ENCODE measurements at regions not wholly inside any gene's neighbourhood (a gene's known extent, or its start where the extent isn't known, plus 50 kb on each side); places are given as distances from the start of the nearest gene placed in this dataset.

DNA sequence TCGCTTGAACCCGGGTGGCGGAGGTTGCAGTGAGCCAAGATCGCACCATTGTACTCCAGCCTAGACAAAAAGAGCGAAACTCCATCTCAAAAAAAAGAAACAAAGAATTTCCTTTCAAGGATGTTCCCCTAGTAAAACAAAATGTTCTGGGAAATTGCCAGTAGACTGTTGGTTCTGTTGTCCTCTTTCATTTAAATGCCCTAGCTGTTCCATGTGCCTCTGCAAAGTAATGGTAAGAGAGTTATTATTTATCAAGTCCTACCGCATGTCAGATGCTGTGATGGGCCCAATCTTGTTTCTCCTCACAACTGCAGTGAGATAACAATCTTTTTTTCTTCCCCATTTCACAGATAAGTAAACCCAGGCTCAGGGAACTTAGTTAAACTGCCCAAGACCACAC lies 254.3 kb upstream of the TPM1 start:
- TF ChIP-seq SP1 (IDR thresholded peaks at IDR 0.05) = no peak
- no peak for TF ChIP-seq RXRA (IDR thresholded peaks at IDR 0.05)
- TF ChIP-seq MAX (IDR thresholded peaks at IDR 0.05) = no peak
- no peak for DNase-seq (ENCODE audit: low spot score)
- Histone ChIP-seq H3K4me1 (ENCODE audit: control insufficient read depth in 4 of 4, insufficient read depth in 4 of 4, low read length in 3 of 4) (no peaks in the 10 kb centered on the region), H3K9me3 (ENCODE audit: control insufficient read depth in 4 of 4, low read length in 3 of 4) (no peaks in the 10 kb centered on the region), H3K9ac (ENCODE audit: low read depth in 1 of 2, low read length in 2 of 2) (no peak overlapping the region), H3K4me3 (ENCODE audit: low read depth in 1 of 3, low read length in 3 of 3) (no peak overlapping the region), H3K27me3 (ENCODE audit: control insufficient read depth in 4 of 4, insufficient read depth in 4 of 4, low read length in 3 of 4) (no peaks in the 10 kb centered on the region), H3K36me3 (ENCODE audit: control insufficient read depth in 4 of 4, insufficient read depth in 3 of 4, low read depth in 1 of 4, low read length in 3 of 4) (no peaks in the 10 kb centered on the region), H3K27ac (ENCODE audit: low read depth in 1 of 2, low read length in 2 of 2) (no peak overlapping the region)
- 89% methylated on average over 6 of the region's 6 CpGs for WGBS

- no peak for DNase-seq (ENCODE audit: low spot score)
- TF ChIP-seq ATF3 (IDR thresholded peaks at IDR 0.05) = no peak
- TF ChIP-seq HNF4G (IDR thresholded peaks at IDR 0.05) = no peak
- no peak for TF ChIP-seq GABPA (IDR thresholded peaks at IDR 0.05 in 1 of 2, conservative IDR thresholded peaks at IDR 0.05 in 1 of 2)
- no peak for TF ChIP-seq RXRA (IDR thresholded peaks at IDR 0.05)
- TF ChIP-seq NR2F2 (IDR thresholded peaks at IDR 0.05) = no peak
- no peak for TF ChIP-seq YY1 (IDR thresholded peaks at IDR 0.05)
- WGBS = 96% methylated on average over 4 of the region's 4 CpGs
- Histone ChIP-seq H3K4me3 (ENCODE audit: low read depth in 1 of 3, low read length in 3 of 3) (no peak overlapping the region), H3K4me1 (ENCODE audit: control insufficient read depth in 4 of 4, insufficient read depth in 4 of 4, low read length in 3 of 4) (no peaks in the 10 kb centered on the region), H3K9ac (ENCODE audit: low read depth in 1 of 2, low read length in 2 of 2) (no peak overlapping the region), H3K36me3 (ENCODE audit: control insufficient read depth in 4 of 4, insufficient read depth in 3 of 4, low read depth in 1 of 4, low read length in 3 of 4) (no peaks in the 10 kb centered on the region), H3K27me3 (ENCODE audit: control insufficient read depth in 4 of 4, insufficient read depth in 4 of 4, low read length in 3 of 4) (no peaks in the 10 kb centered on the region), H3K9me3 (ENCODE audit: control insufficient read depth in 4 of 4, low read length in 3 of 4) (no peaks in the 10 kb centered on the region), H3K27ac (ENCODE audit: low read depth in 1 of 2, low read length in 2 of 2) (no peak overlapping the region)
These were observed 252.0 kb upstream of the TPM1 start for GRCh38 chr15:62790546-62790945.

DNA sequence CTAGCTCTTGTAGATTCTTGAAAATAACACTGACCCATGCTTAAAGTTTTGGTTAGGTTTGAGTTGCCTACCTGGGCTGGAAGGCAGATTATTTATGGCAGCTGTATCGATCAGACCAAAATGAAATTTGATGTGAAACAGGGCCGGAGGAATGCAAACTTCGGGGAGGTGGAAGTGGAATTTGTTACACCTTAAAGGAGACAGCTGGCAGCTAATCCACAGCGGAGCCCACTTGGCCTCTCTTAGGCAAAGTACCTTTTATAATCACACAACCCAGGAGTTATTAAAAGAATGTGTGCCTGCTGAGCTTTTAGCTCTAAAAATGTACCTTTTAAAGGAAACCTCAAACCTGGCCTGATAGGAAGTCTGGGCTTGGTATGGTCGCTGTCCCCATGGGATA lies 250.9 kb upstream of the TPM1 start:
- H3K9ac ChIP-seq (ENCODE audit: low read depth in 1 of 2, low read length in 2 of 2) = no peak overlapping the region
- H3K4me1 ChIP-seq (ENCODE audit: control insufficient read depth in 4 of 4, insufficient read depth in 4 of 4, low read length in 3 of 4) = no peaks in the 10 kb centered on the region
- TF ChIP-seq SP1 (IDR thresholded peaks at IDR 0.05) (no peak), TAF1 (conservative IDR thresholded peaks at IDR 0.05) (no peak), MAX (IDR thresholded peaks at IDR 0.05) (no peak), ATF3 (IDR thresholded peaks at IDR 0.05) (no peak), CTCF (IDR thresholded peaks at IDR 0.05; ENCODE audit: low read depth, low read length, missing input control) (no peak), EGR1 (IDR thresholded peaks at IDR 0.05; ENCODE audit: low read depth in 2 of 2) (no peak), RXRA (IDR thresholded peaks at IDR 0.05) (no peak), YY1 (IDR thresholded peaks at IDR 0.05) (no peak), GABPA (IDR thresholded peaks at IDR 0.05 in 1 of 2, conservative IDR thresholded peaks at IDR 0.05 in 1 of 2) (no peak), HNF4A (conservative IDR thresholded peaks at IDR 0.05) (no peak), RAD21 (IDR thresholded peaks at IDR 0.05) (no peak), NR2F2 (IDR thresholded peaks at IDR 0.05) (no peak), FOXA1 (IDR thresholded peaks at IDR 0.05) (no peak), JUND (IDR thresholded peaks at IDR 0.05) (no peak), FOXA2 (IDR thresholded peaks at IDR 0.05) (no peak)
- TF ChIP-seq, protein P1, sequence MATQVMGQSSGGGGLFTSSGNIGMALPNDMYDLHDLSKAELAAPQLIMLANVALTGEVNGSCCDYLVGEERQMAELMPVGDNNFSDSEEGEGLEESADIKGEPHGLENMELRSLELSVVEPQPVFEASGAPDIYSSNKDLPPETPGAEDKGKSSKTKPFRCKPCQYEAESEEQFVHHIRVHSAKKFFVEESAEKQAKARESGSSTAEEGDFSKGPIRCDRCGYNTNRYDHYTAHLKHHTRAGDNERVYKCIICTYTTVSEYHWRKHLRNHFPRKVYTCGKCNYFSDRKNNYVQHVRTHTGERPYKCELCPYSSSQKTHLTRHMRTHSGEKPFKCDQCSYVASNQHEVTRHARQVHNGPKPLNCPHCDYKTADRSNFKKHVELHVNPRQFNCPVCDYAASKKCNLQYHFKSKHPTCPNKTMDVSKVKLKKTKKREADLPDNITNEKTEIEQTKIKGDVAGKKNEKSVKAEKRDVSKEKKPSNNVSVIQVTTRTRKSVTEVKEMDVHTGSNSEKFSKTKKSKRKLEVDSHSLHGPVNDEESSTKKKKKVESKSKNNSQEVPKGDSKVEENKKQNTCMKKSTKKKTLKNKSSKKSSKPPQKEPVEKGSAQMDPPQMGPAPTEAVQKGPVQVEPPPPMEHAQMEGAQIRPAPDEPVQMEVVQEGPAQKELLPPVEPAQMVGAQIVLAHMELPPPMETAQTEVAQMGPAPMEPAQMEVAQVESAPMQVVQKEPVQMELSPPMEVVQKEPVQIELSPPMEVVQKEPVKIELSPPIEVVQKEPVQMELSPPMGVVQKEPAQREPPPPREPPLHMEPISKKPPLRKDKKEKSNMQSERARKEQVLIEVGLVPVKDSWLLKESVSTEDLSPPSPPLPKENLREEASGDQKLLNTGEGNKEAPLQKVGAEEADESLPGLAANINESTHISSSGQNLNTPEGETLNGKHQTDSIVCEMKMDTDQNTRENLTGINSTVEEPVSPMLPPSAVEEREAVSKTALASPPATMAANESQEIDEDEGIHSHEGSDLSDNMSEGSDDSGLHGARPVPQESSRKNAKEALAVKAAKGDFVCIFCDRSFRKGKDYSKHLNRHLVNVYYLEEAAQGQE (IDR thresholded peaks at IDR 0.05) = no peak
- TF ChIP-seq, protein P2, sequence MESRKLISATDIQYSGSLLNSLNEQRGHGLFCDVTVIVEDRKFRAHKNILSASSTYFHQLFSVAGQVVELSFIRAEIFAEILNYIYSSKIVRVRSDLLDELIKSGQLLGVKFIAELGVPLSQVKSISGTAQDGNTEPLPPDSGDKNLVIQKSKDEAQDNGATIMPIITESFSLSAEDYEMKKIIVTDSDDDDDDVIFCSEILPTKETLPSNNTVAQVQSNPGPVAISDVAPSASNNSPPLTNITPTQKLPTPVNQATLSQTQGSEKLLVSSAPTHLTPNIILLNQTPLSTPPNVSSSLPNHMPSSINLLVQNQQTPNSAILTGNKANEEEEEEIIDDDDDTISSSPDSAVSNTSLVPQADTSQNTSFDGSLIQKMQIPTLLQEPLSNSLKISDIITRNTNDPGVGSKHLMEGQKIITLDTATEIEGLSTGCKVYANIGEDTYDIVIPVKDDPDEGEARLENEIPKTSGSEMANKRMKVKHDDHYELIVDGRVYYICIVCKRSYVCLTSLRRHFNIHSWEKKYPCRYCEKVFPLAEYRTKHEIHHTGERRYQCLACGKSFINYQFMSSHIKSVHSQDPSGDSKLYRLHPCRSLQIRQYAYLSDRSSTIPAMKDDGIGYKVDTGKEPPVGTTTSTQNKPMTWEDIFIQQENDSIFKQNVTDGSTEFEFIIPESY (IDR thresholded peaks at IDR 0.05) = no peak
- no peak overlapping the region for H3K4me3 ChIP-seq (ENCODE audit: low read depth in 1 of 3, low read length in 3 of 3)
- 91% methylated on average over 5 of the region's 5 CpGs for WGBS
- no peak overlapping the region for H3K27ac ChIP-seq (ENCODE audit: low read depth in 1 of 2, low read length in 2 of 2)
- no peak for DNase-seq (ENCODE audit: low spot score)
- H3K36me3 ChIP-seq (ENCODE audit: control insufficient read depth in 4 of 4, insufficient read depth in 3 of 4, low read depth in 1 of 4, low read length in 3 of 4) = no peaks in the 10 kb centered on the region
- no peaks in the 10 kb centered on the region for H3K9me3 ChIP-seq (ENCODE audit: control insufficient read depth in 4 of 4, low read length in 3 of 4)
- no peaks in the 10 kb centered on the region for H3K27me3 ChIP-seq (ENCODE audit: control insufficient read depth in 4 of 4, insufficient read depth in 4 of 4, low read length in 3 of 4)

Measured in liver (tissue), 8 donors.